GM21360 (cell line): ENCODE measurements at regions not wholly inside any gene's neighbourhood (a gene's known extent, or its start where the extent isn't known, plus 50 kb on each side); places are given as distances from the start of the nearest gene placed in this dataset.

Experiments
- ATAC-seq: cut with Tn5 transposase; IDR thresholded peaks from one replicate; pipeline ENCODE4 v1.9.1; 2021; ENCODE audit warnings: mild to moderate bottlenecking, moderate library complexity; ENCODE audit not compliant: unreplicated experiment

DNA sequence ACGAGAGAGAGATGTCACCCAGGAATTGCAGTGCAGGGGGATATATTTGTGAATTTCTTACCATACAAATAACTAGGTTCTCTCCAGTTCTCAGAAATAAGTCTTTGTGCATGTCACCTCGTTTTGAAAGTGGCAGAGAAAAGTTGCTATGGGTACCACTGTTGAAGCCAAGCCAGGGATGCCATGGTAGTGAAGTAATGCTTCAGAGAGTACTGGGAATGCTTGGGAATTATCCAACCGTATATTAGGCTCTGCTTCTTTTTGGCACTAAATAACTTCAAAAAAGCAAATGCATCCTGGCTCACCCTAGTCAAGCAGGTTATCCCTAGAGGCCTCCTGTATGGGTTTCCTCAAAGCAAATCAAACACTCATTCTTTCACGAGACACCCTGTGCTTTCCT is 50.7 kb upstream of the DDX18 start:
- no peak for ATAC-seq
